ENCODE measurements at regions not wholly inside any gene's neighbourhood (a gene's known extent, or its start where the extent isn't known, plus 50 kb on each side); places are given as distances from the start of the nearest gene placed in this dataset.

- H3K27ac ChIP-seq: no peak overlapping the region
- TF ChIP-seq, protein P1, sequence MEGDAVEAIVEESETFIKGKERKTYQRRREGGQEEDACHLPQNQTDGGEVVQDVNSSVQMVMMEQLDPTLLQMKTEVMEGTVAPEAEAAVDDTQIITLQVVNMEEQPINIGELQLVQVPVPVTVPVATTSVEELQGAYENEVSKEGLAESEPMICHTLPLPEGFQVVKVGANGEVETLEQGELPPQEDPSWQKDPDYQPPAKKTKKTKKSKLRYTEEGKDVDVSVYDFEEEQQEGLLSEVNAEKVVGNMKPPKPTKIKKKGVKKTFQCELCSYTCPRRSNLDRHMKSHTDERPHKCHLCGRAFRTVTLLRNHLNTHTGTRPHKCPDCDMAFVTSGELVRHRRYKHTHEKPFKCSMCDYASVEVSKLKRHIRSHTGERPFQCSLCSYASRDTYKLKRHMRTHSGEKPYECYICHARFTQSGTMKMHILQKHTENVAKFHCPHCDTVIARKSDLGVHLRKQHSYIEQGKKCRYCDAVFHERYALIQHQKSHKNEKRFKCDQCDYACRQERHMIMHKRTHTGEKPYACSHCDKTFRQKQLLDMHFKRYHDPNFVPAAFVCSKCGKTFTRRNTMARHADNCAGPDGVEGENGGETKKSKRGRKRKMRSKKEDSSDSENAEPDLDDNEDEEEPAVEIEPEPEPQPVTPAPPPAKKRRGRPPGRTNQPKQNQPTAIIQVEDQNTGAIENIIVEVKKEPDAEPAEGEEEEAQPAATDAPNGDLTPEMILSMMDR (IDR thresholded peaks at IDR 0.05; ENCODE audit: low read depth, low read length, missing control alignments): no peak
- DNase-seq: no peak
- no peaks in the 10 kb centered on the region for H3K27me3 ChIP-seq (replicated peaks)
- no peaks in the 10 kb centered on the region for H3K36me3 ChIP-seq (replicated peaks)
- H3K4me3 ChIP-seq (ENCODE audit: low read depth, low read length): no peak overlapping the region
- in situ Hi-C loops (cut with HindIII; ENCODE audit: low pct_ligation_motif_present, low sequenced_read_pairs): no loop called here
These were observed 87.8 kb upstream of the NRIP1 start for GRCh38 chr21:15152591-15152990.

GRCh38 chr21:15159382-15160020, 94.7 kb upstream of the NRIP1 start:
- H3K27me3 ChIP-seq (replicated peaks): no peaks in the 10 kb centered on the region
- no peak overlapping the region for H3K27ac ChIP-seq
- in situ Hi-C loops (cut with HindIII; ENCODE audit: low pct_ligation_motif_present, low sequenced_read_pairs): no loop called here
- TF ChIP-seq, protein P1 (IDR thresholded peaks at IDR 0.05; ENCODE audit: low read depth, low read length, missing control alignments): no peak
- no peak overlapping the region for H3K4me3 ChIP-seq (ENCODE audit: low read depth, low read length)
- H3K36me3 ChIP-seq (replicated peaks): no peaks in the 10 kb centered on the region
- no peak for DNase-seq

DNA sequence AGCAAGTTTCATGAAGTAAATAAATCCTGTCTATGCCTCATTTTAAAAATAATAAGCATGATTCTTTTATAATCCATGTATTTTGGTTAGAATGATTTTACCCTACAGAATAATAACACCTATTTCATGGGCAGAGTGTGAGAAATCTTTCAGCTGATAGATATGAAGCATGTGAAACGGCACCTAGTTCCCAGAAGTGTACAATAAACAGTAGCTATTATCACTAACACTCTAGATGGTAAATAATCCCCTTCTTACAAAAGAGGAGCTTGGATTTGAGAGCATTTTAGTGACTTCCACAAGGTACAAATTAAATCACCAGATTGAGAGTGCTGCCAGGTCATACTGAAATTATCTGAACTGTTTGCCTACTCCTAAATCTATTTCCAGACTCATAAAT, 95.3 kb upstream of the NRIP1 start:
- Histone ChIP-seq H3K27ac (no peak overlapping the region), H3K4me3 (ENCODE audit: low read depth, low read length) (no peak overlapping the region), H3K27me3 (replicated peaks) (no peaks in the 10 kb centered on the region), H3K36me3 (replicated peaks) (no peaks in the 10 kb centered on the region)
- no peak for DNase-seq
- in situ Hi-C loops (cut with HindIII; ENCODE audit: low pct_ligation_motif_present, low sequenced_read_pairs): no loop called here
- TF ChIP-seq, protein P1 (IDR thresholded peaks at IDR 0.05; ENCODE audit: low read depth, low read length, missing control alignments): no peak

DNA sequence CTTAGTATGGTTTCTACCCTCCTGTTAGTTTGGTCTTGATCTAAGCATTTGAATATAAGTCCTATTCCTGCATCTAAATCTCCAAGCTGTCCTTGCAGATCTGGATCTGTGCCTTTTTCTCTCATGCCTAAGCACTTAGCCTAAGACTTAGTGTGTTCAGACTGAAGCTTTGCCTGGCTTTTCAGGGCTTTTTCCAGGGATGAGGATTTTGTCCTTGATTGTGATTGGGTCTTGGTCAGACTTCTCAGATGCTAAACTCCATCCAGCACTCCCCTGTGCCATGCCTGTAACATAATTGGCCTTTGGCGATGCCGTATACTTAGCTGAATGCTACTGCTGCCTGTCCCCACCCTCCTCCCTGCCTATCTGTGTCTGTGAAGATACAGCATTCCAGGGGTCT, 98.1 kb upstream of the NRIP1 start:
- in situ Hi-C loops (cut with HindIII; ENCODE audit: low pct_ligation_motif_present, low sequenced_read_pairs): no loop called here
- H3K4me3 ChIP-seq (ENCODE audit: low read depth, low read length): no peak overlapping the region
- TF ChIP-seq, protein P1 (IDR thresholded peaks at IDR 0.05; ENCODE audit: low read depth, low read length, missing control alignments): no peak

GRCh38 chr21:15164273-15164672, 99.5 kb upstream of the NRIP1 start:
- TF ChIP-seq, protein P1 (IDR thresholded peaks at IDR 0.05; ENCODE audit: low read depth, low read length, missing control alignments): no peak
- Histone ChIP-seq H3K4me3 (ENCODE audit: low read depth, low read length) (no peak overlapping the region), H3K27me3 (replicated peaks) (no peaks in the 10 kb centered on the region), H3K27ac (no peak overlapping the region), H3K36me3 (replicated peaks) (no peaks in the 10 kb centered on the region)
- no peak for DNase-seq
- in situ Hi-C loops (cut with HindIII; ENCODE audit: low pct_ligation_motif_present, low sequenced_read_pairs): no loop called here

More for the DNA sequence above, 98.1 kb upstream of the NRIP1 start:
- Histone ChIP-seq H3K36me3 (replicated peaks) (no peaks in the 10 kb centered on the region), H3K27me3 (replicated peaks) (no peaks in the 10 kb centered on the region), H3K27ac (no peak overlapping the region)
- no peak for DNase-seq

Data from brain microvascular endothelial cell (primary cell).